SK-N-SH (cell line): ENCODE measurements at regions not wholly inside any gene's neighbourhood (a gene's known extent, or its start where the extent isn't known, plus 50 kb on each side); places are given as distances from the start of the nearest gene placed in this dataset.

ENCODE experiments used
- CTCF ChIA-PET: fragments of 300-600, 350-600 bp; formaldehyde crosslinking; extraction: SDS; loops from one replicate; lab custom pipeline; 2021; lab: Yijun Ruan, JAX
- POLR2A ChIA-PET: fragments of 350-600 bp; sonication (Branson Sonifier 250); formaldehyde crosslinking; extraction: SDS; loops from one replicate; lab custom pipeline; 2020; ENCODE audit warnings: antibody characterized with exemption, inconsistent platforms; lab: Yijun Ruan, JAX
- DNase-seq: peaks from one replicate; pipeline ENCODE4 v3.0.0; 2012
- H2AFZ ChIP-seq: fragments of 200-600 bp; sonication (generic); 2 replicates; pipeline ENCODE4 v1.8.1; 2016; ENCODE audit warnings: antibody characterized with exemption, mild to moderate bottlenecking, low read depth
- H3F3A ChIP-seq: fragments of 200-600 bp; sonication (generic); replicated peaks from 2 replicates; pipeline ENCODE3; 2016; ENCODE audit warnings: antibody characterized with exemption, mild to moderate bottlenecking; ENCODE audit not compliant: insufficient read depth
- H3K27ac ChIP-seq, 2 experiments: fragments of 200-500 bp in 1 of 2; fragments of 200-600 bp in 1 of 2; sonication (Bioruptor generic) in 1 of 2; sonication (generic), shearing (Covaris generic) in 1 of 2; 2 replicates each; pipeline versions ENCODE4 v1.5.1 to v1.6.1; 2014 to 2016; ENCODE audit warnings: low read depth in 2 of 2, inconsistent platforms in 1 of 2, low read length in 1 of 2, mild to moderate bottlenecking in 1 of 2, mixed read lengths in 1 of 2
- H3K27me3 ChIP-seq: fragments of 200-600 bp; sonication (generic), shearing (Covaris generic); 2 replicates; pipeline ENCODE4 v1.6.1; 2016; ENCODE audit warnings: mixed run types; ENCODE audit not compliant: insufficient read depth
- H3K36me3 ChIP-seq, 2 experiments: fragments of 200-500 bp in 1 of 2; fragments of 200-600 bp in 1 of 2; sonication (Bioruptor generic) in 1 of 2; sonication (generic) in 1 of 2; replicated peaks in 1 of 2; 2 replicates each; pipeline versions ENCODE3 to v1.5.1; 2014 to 2016; ENCODE audit warnings: low read length in 1 of 2, mild to moderate bottlenecking in 1 of 2; ENCODE audit not compliant: insufficient read depth in 2 of 2, control insufficient read depth in 1 of 2
- H3K4me1 ChIP-seq, 2 experiments: fragments of 200-500 bp in 1 of 2; fragments of 200-600 bp in 1 of 2; sonication (Bioruptor generic) in 1 of 2; sonication (generic), shearing (Covaris generic) in 1 of 2; 2 replicates each; pipeline versions ENCODE4 v1.5.1 to v1.6.1; 2014 to 2016; ENCODE audit warnings: low read depth in 1 of 2, low read length in 1 of 2, mixed run types in 1 of 2; ENCODE audit not compliant: insufficient read depth in 2 of 2, control insufficient read depth in 1 of 2
- H3K4me2 ChIP-seq: fragments of 200-600 bp; sonication (generic), shearing (Covaris generic); 2 replicates; pipeline ENCODE4 v1.6.1; 2017; ENCODE audit warnings: mixed run types
- H3K4me3 ChIP-seq, 2 experiments: fragments of 200-500 bp in 1 of 2; fragments of 200-600 bp in 1 of 2; sonication (Bioruptor generic) in 1 of 2; sonication (generic), shearing (Covaris generic) in 1 of 2; 2 replicates each; pipeline versions ENCODE4 v1.5.1 to v1.8.1; 2014 to 2016; ENCODE audit warnings: low read depth in 2 of 2, inconsistent platforms in 1 of 2, low read length in 1 of 2, mild to moderate bottlenecking in 1 of 2, mixed read lengths in 1 of 2, moderate library complexity in 1 of 2
- H3K79me2 ChIP-seq: fragments of 200-600 bp; sonication (generic); 2 replicates; pipeline ENCODE4 v1.8.1; 2017; ENCODE audit warnings: mild to moderate bottlenecking; ENCODE audit not compliant: insufficient read depth
- H3K9ac ChIP-seq: fragments of 200-600 bp; sonication (generic); 2 replicates; pipeline ENCODE4 v1.6.1; 2017; ENCODE audit warnings: mixed run types
- H3K9me2 ChIP-seq: fragments of 200-600 bp; sonication (generic); 2 replicates; pipeline ENCODE4 v1.6.1; 2017; ENCODE audit warnings: mixed run types
- H3K9me3 ChIP-seq: fragments of 200-600 bp; sonication (generic); 2 replicates; pipeline ENCODE4 v1.6.1; 2017; ENCODE audit warnings: mixed run types, mild to moderate bottlenecking, moderate library complexity
- H4K20me1 ChIP-seq: fragments of 200-600 bp; sonication (generic); 2 replicates; pipeline ENCODE4 v1.6.1; 2017; ENCODE audit warnings: mild to moderate bottlenecking, mixed run types; ENCODE audit not compliant: insufficient read depth
- CHD2 ChIP-seq: fragments of 150-350 bp; IDR thresholded peaks from 2 replicates; pipeline ENCODE4 v1.6.1; 2018; ENCODE audit warnings: low read length; ENCODE audit not compliant: partially characterized antibody
- CTCF ChIP-seq: fragments of 200-600 bp; sonication (generic); IDR thresholded peaks from 2 replicates; pipeline ENCODE4 v1.6.1; 2017; ENCODE audit warnings: antibody characterized with exemption, mild to moderate bottlenecking, moderate library complexity
- ELF1 ChIP-seq: IDR thresholded peaks from 2 replicates; pipeline ENCODE4 v1.4.0; 2012
- FOSL2 ChIP-seq: IDR thresholded peaks from 2 replicates; pipeline ENCODE4 v1.4.0; 2012; ENCODE audit warnings: low read depth, mild to moderate bottlenecking, moderate library complexity, borderline replicate concordance
- GATA2 ChIP-seq: sonication (generic); formaldehyde crosslinking; IDR thresholded peaks from 2 replicates; pipeline ENCODE4 v1.5.0; 2020; ENCODE audit warnings: mild to moderate bottlenecking, missing genetic modification reagents
- JUND ChIP-seq: IDR thresholded peaks from 2 replicates; pipeline ENCODE4 v1.4.0; 2012
- MEF2A ChIP-seq: IDR thresholded peaks from 2 replicates; pipeline ENCODE4 v1.4.0; 2012; ENCODE audit warnings: low read depth, borderline replicate concordance
- POLR2AphosphoS5 ChIP-seq: IDR thresholded peaks from 2 replicates; pipeline ENCODE4 v1.6.1; 2012; ENCODE audit warnings: low read depth, low read length
- RAD21 ChIP-seq: IDR thresholded peaks from 2 replicates; pipeline ENCODE4 v1.6.1; 2012; ENCODE audit warnings: mild to moderate bottlenecking, low read length
- RFX5 ChIP-seq: IDR thresholded peaks from 2 replicates; pipeline ENCODE4 v1.6.1; 2012; ENCODE audit warnings: mild to moderate bottlenecking, improper control_type of control experiment, low read length
- TAF1 ChIP-seq: IDR thresholded peaks from 2 replicates; pipeline ENCODE4 v1.6.1; 2012; ENCODE audit warnings: low read depth, mild to moderate bottlenecking, low read length, moderate library complexity, borderline replicate concordance
- YY1 ChIP-seq: IDR thresholded peaks from 2 replicates; pipeline ENCODE4 v1.4.0; 2012; ENCODE audit warnings: low read depth, mild to moderate bottlenecking
- WGBS: methylation state at CpG from one replicate; pipeline ENCODE4 v1.1.6; 2017; ENCODE audit warnings: low lambda C conversion rate; 5-methylcytosine and 5-hydroxymethylcytosine counted together
- TF ChIP-seq, protein P1 (sequence below): IDR thresholded peaks from 2 replicates; pipeline ENCODE4 v1.4.0; 2012; ENCODE audit warnings: low read depth, borderline replicate concordance
- TF ChIP-seq, protein P2 (sequence below): IDR thresholded peaks from 2 replicates; pipeline ENCODE4 v1.6.1; 2012; ENCODE audit warnings: mild to moderate bottlenecking, low read depth, low read length, moderate library complexity
- TF ChIP-seq, protein P3 (sequence below): fragments of 150-350 bp; IDR thresholded peaks from 2 replicates; pipeline ENCODE4 v1.6.1; 2016; ENCODE audit warnings: mild to moderate bottlenecking, low read depth, low read length
- TF ChIP-seq, protein P4 (sequence below): IDR thresholded peaks from 2 replicates; pipeline ENCODE4; 2012

DNA sequence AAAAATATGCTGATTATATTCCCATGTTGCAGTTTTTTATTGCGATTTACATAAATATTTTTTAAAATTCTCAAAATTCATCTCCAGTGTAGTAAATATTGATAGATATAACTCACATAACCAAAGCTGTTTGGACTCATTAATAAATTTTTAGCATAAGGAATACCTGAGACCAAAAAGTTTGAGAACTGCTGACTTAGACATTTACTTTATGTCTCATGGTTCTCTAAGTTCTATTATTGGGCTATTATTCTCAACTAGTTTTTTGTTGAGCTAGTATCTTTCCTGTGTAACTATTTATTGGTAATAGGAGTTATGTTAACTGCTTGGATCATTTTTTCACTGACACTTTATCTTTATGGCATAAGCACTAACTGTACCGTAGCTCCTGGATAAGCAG is 1069.6 kb downstream of the ADGRL2 start:
- H3F3A ChIP-seq = no peaks in the 10 kb centered on the region
- no peak overlapping the region for H3K4me2 ChIP-seq
- 77% methylated on average over 2 of the region's 2 CpGs for WGBS
- no peaks in the 10 kb centered on the region for H3K4me1 ChIP-seq
- no peaks in the 10 kb centered on the region for H4K20me1 ChIP-seq
- H3K27me3 ChIP-seq = no peaks in the 10 kb centered on the region
- TF ChIP-seq, protein P1, sequence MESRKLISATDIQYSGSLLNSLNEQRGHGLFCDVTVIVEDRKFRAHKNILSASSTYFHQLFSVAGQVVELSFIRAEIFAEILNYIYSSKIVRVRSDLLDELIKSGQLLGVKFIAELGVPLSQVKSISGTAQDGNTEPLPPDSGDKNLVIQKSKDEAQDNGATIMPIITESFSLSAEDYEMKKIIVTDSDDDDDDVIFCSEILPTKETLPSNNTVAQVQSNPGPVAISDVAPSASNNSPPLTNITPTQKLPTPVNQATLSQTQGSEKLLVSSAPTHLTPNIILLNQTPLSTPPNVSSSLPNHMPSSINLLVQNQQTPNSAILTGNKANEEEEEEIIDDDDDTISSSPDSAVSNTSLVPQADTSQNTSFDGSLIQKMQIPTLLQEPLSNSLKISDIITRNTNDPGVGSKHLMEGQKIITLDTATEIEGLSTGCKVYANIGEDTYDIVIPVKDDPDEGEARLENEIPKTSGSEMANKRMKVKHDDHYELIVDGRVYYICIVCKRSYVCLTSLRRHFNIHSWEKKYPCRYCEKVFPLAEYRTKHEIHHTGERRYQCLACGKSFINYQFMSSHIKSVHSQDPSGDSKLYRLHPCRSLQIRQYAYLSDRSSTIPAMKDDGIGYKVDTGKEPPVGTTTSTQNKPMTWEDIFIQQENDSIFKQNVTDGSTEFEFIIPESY = no peak
- TF ChIP-seq RAD21 (no peak), YY1 (no peak), GATA2 (no peak), POLR2AphosphoS5 (no peak), RFX5 (no peak), ELF1 (no peak), TAF1 (no peak), FOSL2 (no peak), CHD2 (no peak), MEF2A (no peak), JUND (no peak), CTCF (no peak)
- TF ChIP-seq, protein P2, sequence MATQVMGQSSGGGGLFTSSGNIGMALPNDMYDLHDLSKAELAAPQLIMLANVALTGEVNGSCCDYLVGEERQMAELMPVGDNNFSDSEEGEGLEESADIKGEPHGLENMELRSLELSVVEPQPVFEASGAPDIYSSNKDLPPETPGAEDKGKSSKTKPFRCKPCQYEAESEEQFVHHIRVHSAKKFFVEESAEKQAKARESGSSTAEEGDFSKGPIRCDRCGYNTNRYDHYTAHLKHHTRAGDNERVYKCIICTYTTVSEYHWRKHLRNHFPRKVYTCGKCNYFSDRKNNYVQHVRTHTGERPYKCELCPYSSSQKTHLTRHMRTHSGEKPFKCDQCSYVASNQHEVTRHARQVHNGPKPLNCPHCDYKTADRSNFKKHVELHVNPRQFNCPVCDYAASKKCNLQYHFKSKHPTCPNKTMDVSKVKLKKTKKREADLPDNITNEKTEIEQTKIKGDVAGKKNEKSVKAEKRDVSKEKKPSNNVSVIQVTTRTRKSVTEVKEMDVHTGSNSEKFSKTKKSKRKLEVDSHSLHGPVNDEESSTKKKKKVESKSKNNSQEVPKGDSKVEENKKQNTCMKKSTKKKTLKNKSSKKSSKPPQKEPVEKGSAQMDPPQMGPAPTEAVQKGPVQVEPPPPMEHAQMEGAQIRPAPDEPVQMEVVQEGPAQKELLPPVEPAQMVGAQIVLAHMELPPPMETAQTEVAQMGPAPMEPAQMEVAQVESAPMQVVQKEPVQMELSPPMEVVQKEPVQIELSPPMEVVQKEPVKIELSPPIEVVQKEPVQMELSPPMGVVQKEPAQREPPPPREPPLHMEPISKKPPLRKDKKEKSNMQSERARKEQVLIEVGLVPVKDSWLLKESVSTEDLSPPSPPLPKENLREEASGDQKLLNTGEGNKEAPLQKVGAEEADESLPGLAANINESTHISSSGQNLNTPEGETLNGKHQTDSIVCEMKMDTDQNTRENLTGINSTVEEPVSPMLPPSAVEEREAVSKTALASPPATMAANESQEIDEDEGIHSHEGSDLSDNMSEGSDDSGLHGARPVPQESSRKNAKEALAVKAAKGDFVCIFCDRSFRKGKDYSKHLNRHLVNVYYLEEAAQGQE = no peak
- TF ChIP-seq, protein P3, sequence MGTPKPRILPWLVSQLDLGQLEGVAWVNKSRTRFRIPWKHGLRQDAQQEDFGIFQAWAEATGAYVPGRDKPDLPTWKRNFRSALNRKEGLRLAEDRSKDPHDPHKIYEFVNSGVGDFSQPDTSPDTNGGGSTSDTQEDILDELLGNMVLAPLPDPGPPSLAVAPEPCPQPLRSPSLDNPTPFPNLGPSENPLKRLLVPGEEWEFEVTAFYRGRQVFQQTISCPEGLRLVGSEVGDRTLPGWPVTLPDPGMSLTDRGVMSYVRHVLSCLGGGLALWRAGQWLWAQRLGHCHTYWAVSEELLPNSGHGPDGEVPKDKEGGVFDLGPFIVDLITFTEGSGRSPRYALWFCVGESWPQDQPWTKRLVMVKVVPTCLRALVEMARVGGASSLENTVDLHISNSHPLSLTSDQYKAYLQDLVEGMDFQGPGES = no peak
- TF ChIP-seq, protein P4, sequence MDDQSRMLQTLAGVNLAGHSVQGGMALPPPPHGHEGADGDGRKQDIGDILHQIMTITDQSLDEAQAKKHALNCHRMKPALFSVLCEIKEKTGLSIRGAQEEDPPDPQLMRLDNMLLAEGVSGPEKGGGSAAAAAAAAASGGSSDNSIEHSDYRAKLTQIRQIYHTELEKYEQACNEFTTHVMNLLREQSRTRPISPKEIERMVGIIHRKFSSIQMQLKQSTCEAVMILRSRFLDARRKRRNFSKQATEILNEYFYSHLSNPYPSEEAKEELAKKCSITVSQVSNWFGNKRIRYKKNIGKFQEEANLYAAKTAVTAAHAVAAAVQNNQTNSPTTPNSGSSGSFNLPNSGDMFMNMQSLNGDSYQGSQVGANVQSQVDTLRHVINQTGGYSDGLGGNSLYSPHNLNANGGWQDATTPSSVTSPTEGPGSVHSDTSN = no peak
- no peak overlapping the region for H3K9ac ChIP-seq
- ChIA-PET CTCF (no interaction called here), POLR2A (no interaction called here)
- no peaks in the 10 kb centered on the region for H3K36me3 ChIP-seq
- no peak for DNase-seq
- no peak overlapping the region for H2AFZ ChIP-seq
- no peak overlapping the region for H3K4me3 ChIP-seq
- H3K79me2 ChIP-seq = no peaks in the 10 kb centered on the region
- H3K9me3 ChIP-seq = no peaks in the 10 kb centered on the region
- H3K9me2 ChIP-seq = no peaks in the 10 kb centered on the region
- no peak overlapping the region for H3K27ac ChIP-seq
